Thyroid gland (tissue), 4 donors: ENCODE measurements at regions not wholly inside any gene's neighbourhood (a gene's known extent, or its start where the extent isn't known, plus 50 kb on each side); places are given as distances from the start of the nearest gene placed in this dataset.

Experiments
- POLR2A ChIP-seq, 2 donors: fragments of 450-650 bp; IDR thresholded peaks; one replicate each; pipeline ENCODE4 v1.6.1; 2017; ENCODE audit warnings: antibody characterized with exemption in 2 of 2, mild to moderate bottlenecking in 2 of 2, moderate library complexity in 1 of 2
- TF ChIP-seq, protein P1 (sequence below), 6 experiments: fragments of 200-600 bp in 3 of 6; fragments of 450-650 bp in 3 of 6; sonication (generic) in 3 of 6; IDR thresholded peaks; one replicate each; pipeline ENCODE4 v1.5.1; 2016 to 2019; ENCODE audit warnings: antibody characterized with exemption in 6 of 6, mild to moderate bottlenecking in 2 of 6, inconsistent platforms in 1 of 6, moderate library complexity in 1 of 6

DNA sequence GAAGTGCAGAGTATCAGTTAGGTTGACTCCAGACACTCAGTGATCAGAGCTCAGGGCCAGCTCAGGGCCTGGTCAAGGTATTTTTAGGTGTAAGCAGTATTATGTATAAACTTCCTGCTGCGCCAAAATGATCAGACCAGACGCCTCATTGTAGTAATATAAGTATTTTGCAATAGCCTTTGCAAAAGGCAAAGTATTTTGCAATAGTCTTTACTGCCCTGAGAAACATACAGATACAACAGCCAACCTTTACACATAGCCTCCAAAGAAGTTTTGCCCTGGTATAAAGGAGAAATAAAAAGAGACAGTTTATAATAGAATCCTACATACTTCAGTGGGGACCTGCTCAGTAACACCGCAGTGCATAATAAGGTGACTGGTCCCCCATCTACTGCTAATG lies 333.0 kb upstream of the EEF2KMT start:
- TF ChIP-seq, protein P1, sequence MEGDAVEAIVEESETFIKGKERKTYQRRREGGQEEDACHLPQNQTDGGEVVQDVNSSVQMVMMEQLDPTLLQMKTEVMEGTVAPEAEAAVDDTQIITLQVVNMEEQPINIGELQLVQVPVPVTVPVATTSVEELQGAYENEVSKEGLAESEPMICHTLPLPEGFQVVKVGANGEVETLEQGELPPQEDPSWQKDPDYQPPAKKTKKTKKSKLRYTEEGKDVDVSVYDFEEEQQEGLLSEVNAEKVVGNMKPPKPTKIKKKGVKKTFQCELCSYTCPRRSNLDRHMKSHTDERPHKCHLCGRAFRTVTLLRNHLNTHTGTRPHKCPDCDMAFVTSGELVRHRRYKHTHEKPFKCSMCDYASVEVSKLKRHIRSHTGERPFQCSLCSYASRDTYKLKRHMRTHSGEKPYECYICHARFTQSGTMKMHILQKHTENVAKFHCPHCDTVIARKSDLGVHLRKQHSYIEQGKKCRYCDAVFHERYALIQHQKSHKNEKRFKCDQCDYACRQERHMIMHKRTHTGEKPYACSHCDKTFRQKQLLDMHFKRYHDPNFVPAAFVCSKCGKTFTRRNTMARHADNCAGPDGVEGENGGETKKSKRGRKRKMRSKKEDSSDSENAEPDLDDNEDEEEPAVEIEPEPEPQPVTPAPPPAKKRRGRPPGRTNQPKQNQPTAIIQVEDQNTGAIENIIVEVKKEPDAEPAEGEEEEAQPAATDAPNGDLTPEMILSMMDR (IDR thresholded peaks at IDR 0.05): no peak
- no peak for TF ChIP-seq POLR2A (IDR thresholded peaks at IDR 0.05)
